H9 (cell line): ENCODE measurements at regions not wholly inside any gene's neighbourhood (a gene's known extent, or its start where the extent isn't known, plus 50 kb on each side); places are given as distances from the start of the nearest gene placed in this dataset.

ENCODE experiments used
- DNase-seq: peaks from one replicate; pipeline ENCODE4 v3.0.0-alpha.2; 2017
- H2AFZ ChIP-seq: one replicate; pipeline ENCODE4 v1.6.1; 2013; ENCODE audit warnings: mild to moderate bottlenecking, low read length, control low read depth, moderate library complexity
- H2AK5ac ChIP-seq: 2 replicates; pipeline ENCODE4 v1.6.1; 2013; ENCODE audit warnings: low read length, control low read depth, mixed read lengths; ENCODE audit not compliant: insufficient read length
- H2BK120ac ChIP-seq: one replicate; pipeline ENCODE4 v1.6.1; 2013; ENCODE audit warnings: low read depth, mild to moderate bottlenecking, low read length, control low read depth, inconsistent platforms; ENCODE audit not compliant: poor library complexity, severe bottlenecking
- H2BK12ac ChIP-seq: 2 replicates; pipeline ENCODE4 v1.6.1; 2013; ENCODE audit warnings: low read length, control low read depth, mixed read lengths, low read depth; ENCODE audit not compliant: insufficient read length
- H2BK15ac ChIP-seq: 2 replicates; pipeline ENCODE4 v1.6.1; 2013; ENCODE audit warnings: low read depth, low read length, control low read depth
- H2BK20ac ChIP-seq: one replicate; pipeline ENCODE4 v1.6.1; 2013; ENCODE audit warnings: low read depth, mild to moderate bottlenecking, low read length, control low read depth, inconsistent platforms; ENCODE audit not compliant: poor library complexity, severe bottlenecking
- H2BK5ac ChIP-seq: 2 replicates; pipeline ENCODE4 v1.6.1; 2013; ENCODE audit warnings: low read length, control low read depth, mixed read lengths; ENCODE audit not compliant: insufficient read length
- H3K14ac ChIP-seq: 2 replicates; pipeline ENCODE4 v1.6.1; 2013; ENCODE audit warnings: low read length, control low read depth; ENCODE audit not compliant: insufficient read depth
- H3K18ac ChIP-seq: 2 replicates; pipeline ENCODE4 v1.6.1; 2013; ENCODE audit warnings: low read depth, mild to moderate bottlenecking, mixed read lengths, low read length, control low read depth; ENCODE audit not compliant: insufficient read length
- H3K23ac ChIP-seq: 2 replicates; pipeline ENCODE4 v1.6.1; 2013; ENCODE audit warnings: low read length, control low read depth, mixed read lengths, low read depth; ENCODE audit not compliant: insufficient read length
- H3K23me2 ChIP-seq: 2 replicates; pipeline ENCODE4 v1.6.1; 2013; ENCODE audit warnings: low read depth, mild to moderate bottlenecking, mixed read lengths, low read length, control low read depth; ENCODE audit not compliant: insufficient read length, poor library complexity, severe bottlenecking
- H3K27ac ChIP-seq: 2 replicates; pipeline ENCODE4 v1.5.1; 2013; ENCODE audit warnings: low read length, control low read depth, mixed read lengths, low read depth; ENCODE audit not compliant: insufficient read length
- H3K27me3 ChIP-seq: 2 replicates; pipeline ENCODE4 v1.6.1; 2013; ENCODE audit warnings: low read length, control low read depth, inconsistent platforms; ENCODE audit not compliant: insufficient read depth
- H3K4ac ChIP-seq: 2 replicates; pipeline ENCODE4 v1.6.1; 2013; ENCODE audit warnings: low read depth, mild to moderate bottlenecking, control low read depth, inconsistent platforms, low read length, moderate library complexity
- H3K4me1 ChIP-seq: 2 replicates; pipeline ENCODE4 v1.6.1; 2013; ENCODE audit warnings: low read length, control low read depth, inconsistent platforms; ENCODE audit not compliant: insufficient read depth
- H3K4me2 ChIP-seq: 2 replicates; pipeline ENCODE4 v1.6.1; 2013; ENCODE audit warnings: low read length, control low read depth, mixed read lengths; ENCODE audit not compliant: insufficient read length, insufficient read depth
- H3K56ac ChIP-seq: 2 replicates; pipeline ENCODE4 v1.6.1; 2013; ENCODE audit warnings: low read depth, mild to moderate bottlenecking, mixed read lengths, low read length, control low read depth; ENCODE audit not compliant: insufficient read length
- H3K79me1 ChIP-seq: 2 replicates; pipeline ENCODE4 v1.6.1; 2013; ENCODE audit warnings: low read depth, mild to moderate bottlenecking, moderate library complexity, low read length, control low read depth, inconsistent platforms; ENCODE audit not compliant: insufficient read depth, poor library complexity, severe bottlenecking
- H3K79me2 ChIP-seq: 2 replicates; pipeline ENCODE4 v1.6.1; 2013; ENCODE audit warnings: low read length, control low read depth, inconsistent platforms; ENCODE audit not compliant: insufficient read depth
- H3K9ac ChIP-seq: 2 replicates; pipeline ENCODE4 v1.6.1; 2013; ENCODE audit warnings: low read length, control low read depth, mixed read lengths; ENCODE audit not compliant: insufficient read length; ENCODE audit errors: extremely low read depth
- H3K9me3 ChIP-seq: one replicate; pipeline ENCODE4 v1.6.1; 2013; ENCODE audit warnings: low read depth, low read length, inconsistent platforms; ENCODE audit not compliant: control insufficient read depth
- H3T11ph ChIP-seq: one replicate; pipeline ENCODE4 v1.6.1; 2013; ENCODE audit warnings: mild to moderate bottlenecking, low read length, control low read depth, inconsistent platforms
- H4K20me1 ChIP-seq: one replicate; pipeline ENCODE4 v1.6.1; 2013; ENCODE audit not compliant: control insufficient read depth, insufficient read length, insufficient read depth
- H4K5ac ChIP-seq: 2 replicates; pipeline ENCODE4 v1.6.1; 2013; ENCODE audit warnings: low read depth, mild to moderate bottlenecking, mixed read lengths, low read length, control low read depth; ENCODE audit not compliant: insufficient read length
- H4K8ac ChIP-seq: replicated peaks from 2 replicates; pipeline ENCODE4 v1.6.1; 2013; ENCODE audit warnings: low read length, control low read depth, mixed read lengths, low read depth; ENCODE audit not compliant: insufficient read length
- H4K91ac ChIP-seq: 2 replicates; pipeline ENCODE4 v1.6.1; 2013; ENCODE audit warnings: low read depth, mild to moderate bottlenecking, moderate library complexity, mixed read lengths, low read length, control low read depth; ENCODE audit not compliant: insufficient read length
- H3K27ac Mint-ChIP-seq, 3 experiments: 2 replicates in 2 of 3; 3 replicates in 1 of 3; pipeline ENCODE4 v1.8.0; 2020 to 2021; ENCODE audit warnings: mixed read lengths in 3 of 3, mild to moderate bottlenecking in 1 of 3, moderate library complexity in 1 of 3
- H3K27me3 Mint-ChIP-seq: 2 replicates; pipeline ENCODE4 v1.8.0; 2021; ENCODE audit warnings: low read depth, mild to moderate bottlenecking, moderate library complexity, mixed read lengths
- H3K36me3 Mint-ChIP-seq, 3 experiments: 2 replicates in 2 of 3; 3 replicates in 1 of 3; pipeline ENCODE4 v1.8.0; 2020 to 2021; ENCODE audit warnings: low read depth in 3 of 3, mixed read lengths in 3 of 3; ENCODE audit not compliant: insufficient read depth in 1 of 3
- H3K4me1 Mint-ChIP-seq, 2 experiments: 2 replicates each; pipeline ENCODE4 v1.8.0; 2020; ENCODE audit warnings: mixed read lengths in 2 of 2
- H3K4me3 Mint-ChIP-seq, 2 experiments: 2 replicates in 1 of 2; 3 replicates in 1 of 2; pipeline ENCODE4 v1.8.0; 2020 to 2021; ENCODE audit warnings: mild to moderate bottlenecking in 2 of 2, mixed read lengths in 2 of 2, moderate library complexity in 1 of 2
- H3K9me3 Mint-ChIP-seq, 2 experiments: 2 replicates in 1 of 2; 3 replicates in 1 of 2; pipeline ENCODE4 v1.8.0; 2020; ENCODE audit warnings: mild to moderate bottlenecking in 2 of 2, mixed read lengths in 2 of 2, moderate library complexity in 1 of 2
- CTCF ChIP-seq: fragments of 200-600 bp; sonication (generic); conservative IDR thresholded peaks from 3 replicates; pipeline ENCODE4 v1.8.0; 2021; ENCODE audit warnings: antibody characterized with exemption, mild to moderate bottlenecking
- WGBS: extraction: QIAGEN DNeasy Blood & Tissue Kit; methylation state at CpG from one replicate; pipeline ENCODE4 v1.1.7; 2013; ENCODE audit warnings: missing lambda C conversion rate, low lambda C conversion rate, mixed read lengths; ENCODE audit not compliant: insufficient read length; ENCODE audit errors: extremely low coverage; 5-methylcytosine and 5-hydroxymethylcytosine counted together

GRCh38 chr21:27776925-27777553, 810.2 kb upstream of the ADAMTS5 start:
- no peak for DNase-seq
- no peaks in the 10 kb centered on the region for H3K23me2 ChIP-seq
- no peak overlapping the region for H3K9ac ChIP-seq
- no peak overlapping the region for H2BK120ac ChIP-seq
- Mint-ChIP-seq H3K4me1 (no peaks in the 10 kb centered on the region), H3K27ac (no peak overlapping the region), H3K27me3 (no peaks in the 10 kb centered on the region), H3K4me3 (no peak overlapping the region), H3K36me3 (no peaks in the 10 kb centered on the region), H3K9me3 (no peaks in the 10 kb centered on the region; a peak in 1 of 5 replicates)
- WGBS = no CpG with 5 or more reads among the region's 9 CpGs
- H3T11ph ChIP-seq = no peak overlapping the region
- H3K18ac ChIP-seq = no peak overlapping the region
- no peaks in the 10 kb centered on the region for H3K27me3 ChIP-seq
- no peak overlapping the region for H3K4ac ChIP-seq
- no peaks in the 10 kb centered on the region for H4K20me1 ChIP-seq
- no peak overlapping the region for H2AFZ ChIP-seq
- no peak overlapping the region for H2BK12ac ChIP-seq
- no peak overlapping the region for H2BK5ac ChIP-seq
- H2AK5ac ChIP-seq = no peak overlapping the region
- TF ChIP-seq CTCF = no peak
- H3K9me3 ChIP-seq = no peaks in the 10 kb centered on the region
- H3K27ac ChIP-seq = no peak overlapping the region
- H4K8ac ChIP-seq = no peak overlapping the region
- H3K14ac ChIP-seq = no peak overlapping the region
- H2BK15ac ChIP-seq = no peak overlapping the region
- H4K91ac ChIP-seq = no peak overlapping the region
- no peaks in the 10 kb centered on the region for H3K79me2 ChIP-seq
- H3K4me2 ChIP-seq = no peak overlapping the region
- H3K4me1 ChIP-seq = no peaks in the 10 kb centered on the region
- no peak overlapping the region for H3K56ac ChIP-seq
- no peak overlapping the region for H4K5ac ChIP-seq
- H2BK20ac ChIP-seq = no peak overlapping the region
- no peaks in the 10 kb centered on the region for H3K79me1 ChIP-seq
- no peak overlapping the region for H3K23ac ChIP-seq
